ENCODE measurements at regions not wholly inside any gene's neighbourhood (a gene's known extent, or its start where the extent isn't known, plus 50 kb on each side); places are given as distances from the start of the nearest gene placed in this dataset.

DNA sequence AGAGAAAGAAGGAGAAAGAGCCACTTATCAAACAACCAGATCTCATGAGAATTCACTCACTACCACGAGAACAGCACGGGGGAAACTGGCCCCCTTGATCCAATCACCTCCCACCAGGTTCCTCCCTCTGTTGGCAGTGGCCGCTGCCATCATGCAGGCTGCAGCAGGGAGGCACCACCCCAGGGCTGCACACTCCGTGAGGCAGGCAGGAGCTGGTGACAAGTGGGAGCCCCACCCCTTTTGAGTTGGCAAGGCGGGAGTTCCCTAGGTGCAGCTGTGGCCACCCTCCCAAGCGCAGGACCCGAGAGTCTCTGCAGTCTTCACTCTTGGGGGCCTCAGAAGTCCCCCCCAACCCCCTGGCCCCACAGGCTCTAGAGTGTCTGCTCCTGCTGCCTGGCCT, 83.9 kb upstream of the GJB5 start:
- DNase-seq, result no peak

DNA sequence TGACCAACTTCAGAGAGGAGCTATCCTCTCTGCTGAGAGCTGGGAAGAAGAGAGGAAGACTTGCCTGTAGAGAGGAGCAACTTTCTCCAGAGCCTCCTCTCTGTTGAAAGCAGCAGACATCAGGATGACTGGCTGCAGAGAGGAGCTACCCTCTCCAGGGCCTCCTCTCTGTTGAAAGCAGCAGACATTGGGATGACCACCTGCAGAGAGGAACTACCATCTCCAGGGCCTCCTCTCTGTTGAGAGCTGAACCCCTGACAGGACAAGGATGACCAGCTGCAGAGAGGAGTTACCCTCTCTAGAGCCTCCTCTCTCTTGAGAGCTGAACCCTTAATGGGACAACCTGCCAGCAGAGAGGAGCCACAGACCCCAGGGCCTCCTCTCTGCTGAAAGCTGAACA, 83.0 kb upstream of the GJB5 start:
- DNase-seq, result no peak

DNA sequence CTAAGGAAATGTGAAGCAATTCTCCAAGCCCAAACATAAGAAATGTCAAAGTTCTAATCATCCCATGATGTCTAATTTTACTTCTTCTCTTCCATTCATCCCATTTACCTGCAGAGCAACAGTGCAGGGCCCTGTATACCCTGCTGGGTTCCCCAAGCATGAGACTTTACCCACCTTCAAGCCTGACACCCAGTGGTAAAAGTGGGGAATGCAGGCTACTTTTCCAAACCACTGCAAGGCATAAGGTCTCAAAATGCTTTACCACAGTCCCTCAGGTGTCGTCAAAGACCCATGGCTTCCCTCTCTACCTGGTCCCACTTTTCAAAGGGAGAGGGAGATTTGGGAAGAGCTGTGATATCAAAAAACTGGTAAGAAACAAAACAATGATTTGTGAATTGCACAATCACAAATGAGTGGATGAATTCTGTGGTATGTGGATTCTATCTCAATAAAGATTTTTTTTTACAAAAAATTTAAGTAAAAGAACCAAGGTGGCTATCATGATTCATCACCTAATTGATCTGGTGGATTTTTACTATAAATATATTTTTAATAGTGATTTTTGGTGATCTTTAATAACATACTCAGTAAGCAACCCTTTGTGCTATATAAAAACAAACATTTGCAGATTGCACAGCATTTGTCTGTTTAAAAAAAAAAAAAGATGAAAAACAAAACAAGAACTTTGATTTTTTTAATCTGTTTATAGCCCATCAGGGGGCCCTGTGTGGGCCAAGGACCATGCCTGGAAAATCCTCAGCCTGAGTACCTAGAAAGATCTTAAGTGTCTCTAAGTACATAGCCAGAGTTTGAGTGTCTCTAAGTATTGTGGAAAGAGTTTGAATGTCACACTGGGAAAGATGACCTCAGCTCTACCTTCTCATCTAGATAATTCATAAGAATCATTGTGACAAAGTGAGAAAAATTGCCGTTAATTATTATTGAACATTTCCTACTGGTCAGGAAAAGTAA, 73.1 kb upstream of the GJB5 start:
- DNase-seq, result peak in 1 of 2 donors; percentile 59

DNA sequence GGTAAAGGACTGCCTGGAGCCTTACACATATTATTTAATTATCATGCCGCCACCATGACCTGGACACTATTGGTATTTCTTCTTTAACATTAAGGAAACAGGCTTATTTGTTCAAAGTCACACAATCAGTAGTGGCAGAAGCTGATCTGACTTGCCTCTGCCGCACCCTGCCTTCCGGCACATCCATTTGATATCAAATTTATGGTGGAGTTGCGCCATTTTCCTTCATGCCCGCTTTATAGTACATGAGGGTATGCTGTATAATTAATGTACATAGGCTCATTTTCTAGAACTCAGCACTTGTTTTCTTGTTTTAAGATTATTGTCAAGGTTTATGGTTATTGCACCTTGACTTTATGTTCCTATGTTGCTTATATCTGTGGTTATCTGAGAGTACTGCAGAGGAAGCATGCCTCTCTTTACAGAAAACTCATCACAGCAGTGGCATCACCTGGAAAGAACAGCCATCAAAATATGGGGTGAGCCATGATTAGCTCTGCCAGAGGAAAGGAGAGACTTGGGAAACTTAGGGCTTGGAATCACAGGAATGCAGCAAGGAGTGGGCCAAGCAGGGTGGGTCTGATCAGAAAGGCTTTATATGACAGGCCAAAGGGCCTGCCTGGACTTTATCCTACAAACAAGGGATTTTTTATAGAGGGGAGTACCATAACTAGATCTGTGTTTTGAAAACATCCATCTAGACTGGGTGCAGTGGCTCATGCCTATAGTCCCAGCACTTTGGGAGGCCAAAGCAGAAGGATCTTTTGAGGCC, 72.2 kb upstream of the GJB5 start:
- no peak for DNase-seq

DNA sequence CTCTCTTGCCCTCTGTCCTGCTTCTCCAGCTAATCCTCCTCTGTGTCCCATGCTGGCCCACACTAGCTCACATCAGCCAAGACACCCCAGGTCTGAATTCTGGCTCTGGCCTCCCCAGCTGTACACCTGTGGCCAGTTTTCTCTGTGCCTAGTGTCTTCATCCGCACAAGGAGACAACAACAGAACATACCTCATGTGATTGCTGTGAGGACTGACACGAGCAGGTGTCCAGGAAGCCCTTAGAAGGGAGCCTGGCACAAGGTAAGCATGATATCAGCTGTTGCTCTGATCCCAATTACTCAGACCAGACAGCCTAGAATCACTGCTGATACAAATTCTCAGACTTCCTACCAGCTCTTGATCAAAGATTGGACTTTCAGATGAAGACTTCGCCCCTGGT, 71.2 kb upstream of the GJB5 start:
- no peak for DNase-seq

DNA sequence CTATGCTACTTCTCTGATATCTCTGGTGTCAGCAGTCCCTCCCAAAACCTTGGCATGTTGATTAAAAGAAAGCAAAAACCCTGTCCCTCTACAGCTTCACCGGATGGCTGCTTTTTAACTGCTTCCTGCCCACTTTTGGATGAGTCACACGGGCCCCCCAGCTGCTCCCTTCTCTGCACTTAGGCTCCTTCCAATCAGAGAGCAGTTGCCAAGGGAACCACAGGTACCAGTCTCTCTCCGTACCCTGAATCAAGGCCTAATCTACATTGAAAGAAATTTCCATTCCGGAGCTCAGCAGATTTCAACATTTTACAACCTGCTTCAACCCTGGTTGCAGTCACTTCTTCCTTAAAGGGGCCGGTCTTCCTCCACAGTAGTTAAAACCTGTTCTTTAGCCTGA, 70.6 kb upstream of the GJB5 start:
- no peak for DNase-seq

DNA sequence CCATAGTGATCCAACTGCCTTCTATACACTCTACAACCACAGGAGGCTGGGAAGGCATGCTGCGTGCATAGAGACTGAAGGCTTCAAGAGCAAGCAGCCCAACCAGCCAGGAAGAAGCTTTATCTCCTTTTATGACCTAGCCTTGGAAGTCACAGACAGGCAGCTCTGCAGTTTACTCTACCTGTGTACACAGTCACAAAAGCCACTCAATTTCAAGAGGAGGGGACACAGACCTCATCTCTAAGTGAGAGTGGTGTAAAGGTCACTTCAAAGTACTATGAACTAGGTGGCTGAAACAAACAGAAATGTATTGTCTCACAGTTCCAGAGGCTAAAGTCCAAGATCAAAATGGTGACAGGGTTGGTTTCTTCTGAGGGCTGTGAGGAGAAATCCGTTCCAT, 69.6 kb upstream of the GJB5 start:
- no peak for DNase-seq

DNA sequence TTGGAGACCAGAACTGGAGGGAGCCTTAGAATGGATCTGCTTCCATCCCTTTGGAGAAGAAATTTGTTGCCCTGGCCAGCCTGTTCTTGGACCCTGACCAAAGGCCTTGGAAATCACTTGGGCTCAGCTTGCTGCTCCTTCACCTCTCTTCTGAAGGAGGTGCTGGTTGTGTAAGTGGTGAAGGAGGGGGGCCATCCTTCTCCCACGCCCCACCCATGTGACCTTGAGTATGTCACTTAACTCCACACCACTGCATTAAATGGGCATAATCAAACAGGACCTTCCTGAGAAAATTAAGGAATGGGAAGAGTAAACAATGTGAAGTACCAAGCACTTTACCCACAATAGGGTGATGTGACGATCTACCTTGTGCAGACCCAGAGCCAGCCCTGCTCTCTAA, 68.3 kb upstream of the GJB5 start:
- DNase-seq, result no peak

DNA sequence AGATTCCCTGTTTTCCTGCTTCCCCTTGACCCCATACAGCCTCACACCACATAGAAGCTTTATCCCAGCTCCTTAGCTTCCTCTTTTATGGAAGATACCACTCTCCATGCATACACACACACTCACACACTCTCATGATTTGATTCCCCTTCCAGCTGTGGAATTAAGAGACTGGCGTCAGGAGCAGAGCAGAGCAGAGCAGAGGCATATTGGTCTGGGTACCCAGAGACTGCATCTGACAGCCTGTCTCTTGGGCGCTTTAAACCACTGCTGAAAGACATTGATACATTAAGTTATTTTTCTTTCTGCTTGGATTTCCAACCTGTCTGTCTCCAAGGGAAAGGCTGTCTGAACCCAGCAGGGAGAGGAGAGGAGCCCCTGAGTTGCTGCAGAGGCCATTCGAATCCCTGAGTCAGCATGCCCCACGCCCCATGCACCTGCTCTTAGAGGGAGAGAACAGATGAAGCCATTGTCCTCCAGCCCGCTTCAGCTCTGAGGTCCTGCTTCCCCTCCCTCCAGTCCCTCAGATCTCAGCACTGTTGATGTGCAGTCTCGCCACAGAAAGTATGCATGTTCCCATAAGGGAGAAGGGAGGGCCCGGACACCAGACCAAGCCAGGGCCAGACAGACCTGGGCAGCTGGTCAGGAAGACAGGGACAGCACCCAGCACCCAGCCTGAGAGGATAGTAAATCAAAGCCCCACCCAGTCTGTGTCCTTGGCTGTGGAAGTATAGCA, 66.7 kb upstream of the GJB5 start:
- DNase-seq, result no peak

DNA sequence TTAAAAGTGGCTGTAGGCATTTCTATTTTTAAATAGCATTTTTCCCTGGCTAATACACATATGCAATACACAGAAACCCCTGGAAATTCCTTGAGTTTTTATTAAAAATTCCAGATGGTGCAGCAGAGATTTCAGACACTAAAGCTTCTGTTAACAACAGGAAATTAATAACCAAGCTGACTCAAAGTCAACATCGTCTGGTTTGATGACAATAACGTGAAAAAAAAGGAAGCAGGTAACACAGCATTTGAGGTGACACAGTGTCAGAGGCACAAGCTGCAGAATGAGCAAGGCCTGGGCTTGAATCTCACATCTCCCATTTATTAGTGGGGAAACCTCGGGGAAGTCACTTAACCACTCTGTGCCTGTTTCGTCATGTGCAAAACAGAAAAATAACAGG, 64.6 kb upstream of the GJB5 start:
- DNase-seq, result no peak

DNA sequence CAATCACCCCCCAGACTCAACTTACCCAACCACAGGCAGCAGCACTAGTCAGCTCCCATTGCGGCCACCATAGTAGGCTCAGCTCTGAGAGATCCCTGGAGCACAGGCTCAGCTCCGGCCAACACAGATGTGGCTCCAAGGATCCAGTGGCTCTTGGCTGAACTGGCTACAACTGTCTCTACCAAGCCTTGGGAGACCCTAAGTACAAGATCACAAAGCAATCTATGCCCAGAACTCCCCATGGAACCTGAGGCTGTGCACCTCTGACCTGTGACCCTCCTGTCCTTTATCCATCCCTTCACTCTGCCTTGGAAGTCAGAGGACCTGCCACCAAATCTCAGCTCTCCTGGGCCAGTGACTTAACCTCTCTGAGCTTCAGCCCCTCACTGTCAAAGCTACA, 61.8 kb upstream of the GJB5 start:
- no peak for DNase-seq

DNA sequence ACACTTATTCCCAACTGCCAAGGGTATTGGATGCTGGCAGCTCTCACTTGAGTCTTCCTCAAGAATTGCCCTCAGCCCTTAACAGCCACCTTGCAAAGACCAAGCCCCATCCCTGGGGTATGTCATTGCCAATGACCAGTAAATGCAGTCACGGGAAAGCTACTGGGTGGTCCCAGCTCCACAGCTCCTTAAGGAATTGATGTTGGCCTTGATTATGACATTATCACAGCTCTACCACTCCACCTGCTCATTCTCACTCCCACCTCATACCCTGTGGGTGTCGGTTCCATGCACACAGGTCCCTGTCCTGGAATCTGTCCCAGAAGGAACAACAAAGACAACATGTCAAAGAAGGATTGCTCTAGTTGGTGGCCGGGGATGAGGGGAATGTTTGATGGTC, 60.5 kb upstream of the GJB5 start:
- no peak for DNase-seq

DNA sequence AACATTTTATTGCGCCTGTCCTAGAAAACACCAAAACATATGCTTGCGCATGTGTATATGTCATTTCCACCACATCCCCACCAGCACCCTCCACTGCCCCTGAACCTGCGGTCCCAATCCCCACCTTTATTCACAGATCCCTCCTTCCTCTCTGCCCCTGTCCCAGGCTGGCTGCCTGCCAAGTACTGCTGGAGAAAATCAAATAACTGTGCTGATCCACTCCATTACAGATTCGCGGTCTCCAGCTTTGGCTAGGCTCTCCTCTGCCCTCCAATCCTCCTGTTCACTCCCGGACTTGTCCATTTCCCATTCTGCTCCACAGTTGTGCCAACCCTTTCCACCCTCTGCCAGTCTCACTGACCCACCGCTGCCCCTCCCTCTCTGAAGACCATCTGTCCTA, 59.3 kb upstream of the GJB5 start:
- DNase-seq, result no peak

DNA sequence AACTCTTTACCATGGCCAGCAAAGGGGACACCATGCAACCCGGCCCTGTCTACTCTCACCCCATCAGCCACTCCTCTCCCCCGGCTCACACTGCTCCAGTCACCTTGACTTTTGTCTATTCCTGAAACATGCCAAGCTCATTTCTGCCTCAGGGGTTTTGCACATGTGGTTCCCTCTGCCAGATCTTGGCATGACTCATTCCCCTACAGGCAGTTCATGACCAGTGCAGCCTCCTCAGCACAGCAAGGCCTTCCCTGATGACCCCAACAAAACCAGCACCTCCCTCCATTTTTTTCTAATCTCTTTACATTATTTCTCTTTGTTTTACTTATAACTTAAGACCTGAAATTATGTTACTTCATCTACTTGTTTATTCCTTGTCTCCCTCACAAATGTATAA, 58.6 kb upstream of the GJB5 start:
- DNase-seq, result no peak

DNA sequence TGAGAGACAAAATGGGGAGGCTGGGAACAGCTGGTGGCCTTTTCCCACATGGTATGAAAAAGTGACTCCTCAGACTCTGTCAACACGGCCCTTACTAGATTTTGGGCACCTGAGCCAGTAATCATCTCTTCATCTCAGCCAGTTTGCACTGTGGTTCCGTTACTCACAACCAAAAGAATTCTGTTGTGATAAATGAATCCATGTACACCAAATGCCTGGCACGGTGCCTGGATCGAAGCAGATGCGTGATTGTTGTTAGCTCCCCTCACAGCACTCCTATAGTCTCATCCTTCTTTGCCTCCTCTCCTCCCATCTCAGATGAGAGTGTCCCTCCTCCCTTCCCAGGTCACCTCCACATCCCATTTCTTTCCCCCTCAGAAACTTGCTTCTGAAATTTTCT, 57.9 kb upstream of the GJB5 start:
- no peak for DNase-seq

DNA sequence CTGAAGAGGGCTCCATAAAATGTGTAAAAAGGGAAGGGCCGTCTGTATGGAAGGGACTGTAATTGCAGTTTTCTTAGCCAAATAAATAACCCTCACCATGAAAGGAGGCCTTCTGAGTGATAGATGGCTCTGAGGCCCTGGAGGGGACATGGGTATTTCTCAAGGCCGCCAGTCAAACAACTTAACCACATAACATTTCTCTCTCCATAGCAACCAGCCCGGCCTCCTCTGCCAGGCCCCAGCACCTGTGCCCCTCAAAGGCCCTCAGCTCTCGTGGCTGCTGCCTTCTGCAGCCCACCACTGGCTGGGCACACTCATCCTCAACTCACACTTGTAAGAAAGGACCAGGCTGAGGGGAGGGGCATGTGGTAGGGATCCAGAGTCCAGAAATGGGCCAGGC, 57.0 kb upstream of the GJB5 start:
- no peak for DNase-seq

DNA sequence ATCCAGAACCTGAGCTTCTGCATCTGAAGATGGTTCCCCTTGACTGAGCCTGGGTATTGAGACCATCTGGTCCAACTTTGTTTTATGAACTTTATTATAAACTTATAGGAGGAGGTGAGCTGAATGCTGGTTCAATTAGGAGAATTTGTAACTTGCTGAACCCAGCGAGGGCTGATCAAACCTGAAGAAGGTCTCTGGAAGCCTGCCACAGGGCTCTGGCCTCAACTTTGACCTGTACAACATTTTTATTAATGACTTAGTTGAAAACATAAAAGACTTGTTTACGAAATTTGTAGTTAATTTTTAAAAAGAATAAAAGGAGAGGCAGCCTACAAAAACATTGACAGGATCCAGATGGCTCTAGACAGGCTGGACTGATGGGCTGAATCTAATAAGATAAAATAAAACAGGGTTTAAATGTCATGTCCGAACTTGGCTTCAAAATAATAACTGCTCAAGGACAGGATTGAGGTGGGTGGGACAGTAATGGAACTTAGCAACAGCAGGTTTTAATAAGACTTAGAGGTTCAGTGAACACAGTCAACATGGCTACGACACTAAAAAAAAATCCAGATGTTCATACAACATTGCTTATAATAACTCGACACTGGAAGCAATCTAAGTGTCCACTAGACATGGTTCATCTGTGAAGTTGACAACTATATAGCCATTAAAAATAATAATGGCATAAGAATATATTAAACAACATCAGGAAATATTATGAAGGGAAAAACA, 53.4 kb upstream of the GJB5 start:
- DNase-seq, result no peak

Measured in inflammatory macrophage treated with lipopolysaccharide for 1 hour (primary cell).